Tongue (tissue), 1 donor: ENCODE measurements at regions not wholly inside any gene's neighbourhood (a gene's known extent, or its start where the extent isn't known, plus 50 kb on each side); places are given as distances from the start of the nearest gene placed in this dataset.

ENCODE experiments used
- DNase-seq: peaks from one replicate; pipeline ENCODE4 v3.0.0-alpha.2; 2015

DNA sequence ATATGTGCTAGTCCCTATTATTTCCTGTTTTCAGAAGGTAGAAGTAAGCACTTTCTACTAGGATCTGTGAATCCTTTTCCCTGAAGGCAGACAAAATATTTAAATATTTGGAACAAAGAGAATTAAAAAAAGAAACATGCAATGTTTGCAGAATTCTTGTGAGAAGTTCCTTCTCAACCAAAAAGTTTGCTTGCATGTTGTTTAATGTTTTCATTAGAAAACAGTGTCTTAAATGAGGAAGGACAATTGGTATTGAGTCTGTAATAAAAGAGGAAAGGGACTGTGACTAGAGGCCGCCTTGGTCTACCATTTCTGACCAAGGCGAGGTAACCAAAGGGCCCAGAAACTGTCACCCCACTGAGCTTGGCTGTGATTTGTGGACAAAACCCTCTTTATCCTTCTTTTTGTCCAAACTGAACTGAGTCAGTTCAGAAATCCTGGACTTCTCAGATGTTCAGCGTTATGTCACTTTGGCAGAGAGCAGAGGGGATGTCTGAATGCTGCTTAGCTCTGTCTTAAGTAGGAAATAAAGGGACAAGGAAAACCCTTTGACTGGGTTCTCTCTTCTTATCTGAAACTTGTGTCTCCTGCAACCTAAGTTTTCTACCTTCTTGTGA lies 129.8 kb upstream of the CPM start:
- peak; percentile 40 for DNase-seq

DNA sequence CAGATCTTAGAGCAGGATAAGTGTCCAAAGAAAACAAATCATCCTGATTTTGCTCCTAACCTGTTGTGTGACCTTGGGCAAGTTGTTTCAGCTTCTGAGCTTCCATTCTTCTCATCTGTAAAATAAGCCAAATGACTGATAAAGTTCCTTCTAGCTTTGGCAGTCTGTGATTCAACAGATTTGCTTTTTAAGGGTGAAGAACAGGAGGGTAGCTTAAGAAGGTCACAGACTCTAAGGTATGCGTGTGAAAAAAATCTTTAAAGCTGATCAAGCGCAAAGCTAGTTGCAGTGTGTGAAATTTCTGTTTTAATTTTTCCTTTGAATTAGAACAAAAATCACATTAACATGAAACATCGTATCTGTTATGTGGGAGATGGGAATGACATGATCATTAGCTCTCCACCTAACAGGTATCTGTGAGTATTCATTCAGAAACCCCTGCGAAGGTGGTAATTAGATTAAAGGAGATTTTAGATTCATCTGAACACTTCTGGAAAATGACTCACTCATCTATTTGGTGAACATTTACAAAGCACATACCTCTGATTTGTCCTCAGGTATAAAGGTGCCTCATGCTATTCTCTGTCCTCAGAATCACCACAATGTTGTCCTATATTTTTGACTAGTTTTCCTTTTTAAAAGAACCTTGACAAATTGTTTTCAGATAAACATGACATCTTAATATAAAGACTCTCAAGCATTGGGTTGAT lies 131.9 kb upstream of the CPM start:
- no peak for DNase-seq

DNA sequence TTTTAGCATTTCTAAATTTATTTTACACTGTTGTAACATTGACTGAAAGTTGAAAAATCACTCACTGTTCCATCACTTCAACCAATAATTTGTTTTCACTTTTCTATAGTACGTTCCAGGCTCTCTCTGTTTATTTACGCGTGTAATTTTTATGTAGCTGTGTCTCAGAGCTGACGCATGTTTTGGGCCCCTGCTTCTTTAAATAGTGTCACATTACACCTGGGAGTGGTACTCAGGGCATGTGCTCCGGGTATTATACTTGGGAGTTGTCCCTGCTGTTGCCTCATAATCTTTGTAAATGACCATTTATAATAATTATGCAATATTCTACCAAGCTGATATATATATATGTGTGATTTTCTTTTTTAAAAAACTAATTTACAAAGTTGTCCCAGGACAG lies 132.8 kb upstream of the CPM start:
- no peak for DNase-seq

DNA sequence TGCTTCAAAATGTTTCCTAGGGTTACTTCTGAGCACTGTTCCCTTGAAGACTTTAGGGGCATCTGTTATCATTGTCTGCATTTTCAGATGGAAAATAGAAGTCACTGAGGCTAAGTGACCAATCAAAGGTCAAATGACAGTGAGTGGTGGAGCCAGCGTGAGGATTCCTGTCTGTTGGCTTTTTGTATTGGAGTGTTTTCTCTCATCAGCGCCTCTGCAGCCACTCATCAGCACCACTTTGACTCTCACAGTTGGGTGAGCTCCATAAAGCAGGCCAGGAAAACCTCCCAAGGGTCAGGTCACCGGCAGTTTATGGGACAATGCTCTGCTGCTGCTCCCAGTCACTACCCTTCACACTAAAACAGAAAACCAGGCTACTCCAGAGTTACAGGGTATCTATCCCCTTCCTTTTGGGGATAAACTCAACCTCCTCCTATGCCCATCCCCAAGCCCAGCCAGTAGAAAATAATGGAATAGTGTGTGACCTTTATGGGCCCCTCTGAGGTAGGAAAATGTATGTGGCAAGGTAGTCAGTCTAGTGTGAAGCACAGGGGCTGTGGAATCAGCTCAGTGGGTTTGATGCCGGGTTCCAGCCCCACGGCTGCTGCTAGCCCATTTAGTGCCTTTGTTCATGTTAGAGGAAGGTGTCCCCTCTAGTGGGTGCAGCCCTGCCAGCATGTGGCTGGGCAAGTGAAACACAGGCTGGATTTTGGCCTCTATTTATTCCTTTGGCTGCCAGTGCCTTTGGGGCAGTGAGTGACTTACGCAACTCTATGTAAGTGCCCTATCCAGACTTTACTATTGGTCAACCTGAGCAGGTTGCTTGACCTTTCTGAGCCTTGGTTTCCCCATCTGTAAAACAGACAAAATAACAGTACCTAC lies 133.8 kb upstream of the CPM start:
- DNase-seq, result no peak

DNA sequence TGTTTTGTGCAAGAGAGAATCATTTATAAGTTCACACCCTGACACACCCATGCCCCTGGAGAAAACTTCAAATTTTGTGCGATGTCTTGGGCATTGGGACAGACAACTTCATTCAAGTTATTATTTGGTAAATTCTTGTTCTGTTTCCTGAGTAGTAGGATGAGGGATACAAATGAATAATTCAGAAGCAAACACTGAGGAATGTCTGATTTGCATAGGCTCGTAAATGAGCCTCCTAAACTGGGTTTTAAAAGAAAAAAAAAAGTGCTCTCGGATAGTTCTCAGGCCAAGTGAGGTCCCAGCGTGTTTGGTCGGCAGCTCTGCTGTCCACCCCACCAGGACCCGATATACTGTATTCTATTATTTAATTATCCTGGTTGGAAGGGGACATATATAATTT lies 134.7 kb upstream of the CPM start:
- no peak for DNase-seq

DNA sequence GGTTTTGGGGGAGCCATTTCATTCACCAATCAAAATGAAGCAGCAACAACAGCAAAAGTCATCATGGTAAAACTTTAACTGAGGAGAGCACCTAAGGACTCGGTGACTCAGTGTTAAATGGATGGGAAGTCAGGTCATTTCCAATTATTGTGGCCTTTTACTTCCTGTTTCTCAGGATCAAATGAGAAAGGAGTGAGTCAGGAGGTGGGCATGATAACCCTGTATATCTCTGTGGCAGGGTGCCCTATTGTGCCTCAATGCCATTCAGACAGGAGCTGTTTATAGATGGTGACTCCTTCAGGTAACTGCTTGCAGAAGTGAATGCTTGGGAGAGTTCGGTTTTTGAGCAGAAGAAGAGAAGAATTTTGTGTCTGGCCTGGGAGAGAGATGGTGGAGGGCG lies 135.5 kb upstream of the CPM start:
- no peak for DNase-seq

DNA sequence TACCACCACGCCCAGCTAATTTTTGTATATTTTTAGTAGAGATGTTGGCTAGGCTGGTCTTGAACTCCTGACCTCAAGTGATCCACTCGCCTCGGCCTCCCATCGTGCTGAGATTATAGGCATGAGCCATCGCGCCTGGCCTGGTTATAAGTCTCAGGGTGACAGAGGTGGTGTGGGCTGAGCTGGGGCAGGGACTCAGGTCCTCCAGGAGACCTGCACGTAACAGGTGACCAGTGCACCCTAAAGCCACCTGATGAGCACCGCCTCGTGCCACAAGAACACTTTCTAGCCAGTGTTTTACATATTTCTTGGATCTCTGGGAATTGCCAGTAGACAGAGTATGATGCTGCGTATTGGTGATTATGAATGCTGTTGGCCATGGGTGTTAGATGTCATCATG lies 136.5 kb upstream of the CPM start:
- no peak for DNase-seq

DNA sequence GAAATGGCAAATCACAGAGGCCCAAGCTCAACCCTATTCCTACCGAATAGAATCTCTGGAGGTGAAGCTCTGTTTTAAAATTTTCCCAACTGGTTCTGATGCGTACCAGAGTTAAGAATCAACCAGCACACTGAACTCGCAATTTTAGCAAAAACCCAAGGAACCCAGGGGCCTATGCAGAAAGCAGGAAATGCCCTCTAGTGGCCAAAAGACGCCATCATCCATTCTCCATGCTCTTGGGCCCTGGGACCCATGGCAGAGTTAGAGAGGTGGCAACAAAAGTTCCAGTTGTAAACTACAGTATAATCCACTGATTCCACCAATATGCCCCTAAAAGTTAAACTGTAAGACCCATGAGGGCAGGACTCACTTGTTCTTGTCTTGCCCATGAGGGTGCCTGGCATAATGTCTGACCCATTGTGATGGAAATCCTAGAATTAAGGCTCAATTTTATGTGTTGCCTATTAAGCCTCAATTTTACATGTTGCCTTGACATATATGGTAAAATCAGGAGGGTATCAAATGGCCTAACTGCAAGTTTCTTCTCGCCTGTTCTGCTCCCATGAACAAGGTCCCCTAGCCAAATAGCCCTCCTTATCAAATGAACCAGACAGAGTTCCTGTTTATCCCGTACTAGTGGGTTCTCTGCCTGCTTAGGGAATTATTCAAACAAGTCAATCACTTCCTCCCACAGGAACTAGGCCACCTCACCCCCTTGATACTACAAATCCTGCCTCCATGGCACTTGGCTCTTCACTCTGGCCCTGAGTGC lies 137.5 kb upstream of the CPM start:
- peak; percentile 84 for DNase-seq

DNA sequence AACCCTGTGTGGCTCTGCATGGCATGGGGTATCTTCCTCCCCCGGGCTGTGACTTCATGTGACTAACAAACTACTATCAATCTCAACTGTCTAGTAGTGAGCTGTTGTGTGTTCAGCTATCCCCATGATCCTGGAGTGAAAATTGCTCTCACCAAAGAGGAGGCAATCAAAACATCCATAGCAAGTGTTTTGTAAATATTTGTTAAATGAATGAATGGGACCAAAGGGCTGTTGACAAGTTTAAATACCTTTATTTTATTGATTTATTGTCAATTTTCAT lies 138.1 kb upstream of the CPM start:
- DNase-seq, result no peak

DNA sequence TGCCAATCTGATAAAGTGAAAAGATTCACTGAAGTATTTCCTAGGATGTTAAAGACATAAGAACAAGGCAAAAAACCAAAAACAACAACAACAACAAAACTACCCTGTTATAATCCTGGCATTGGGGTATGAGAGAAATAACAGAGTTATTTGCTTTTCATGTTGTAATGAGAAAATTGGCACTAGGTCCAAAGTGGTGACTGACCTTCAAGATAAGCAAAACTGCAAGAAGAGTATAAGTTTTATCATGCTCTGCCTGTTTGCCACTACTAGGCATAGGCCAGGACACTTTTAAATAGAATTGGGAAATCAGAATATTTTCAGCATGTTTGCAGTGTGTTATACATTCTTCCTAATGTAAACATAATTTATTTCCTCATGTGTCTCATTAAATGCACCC lies 140.1 kb upstream of the CPM start:
- DNase-seq, result no peak

DNA sequence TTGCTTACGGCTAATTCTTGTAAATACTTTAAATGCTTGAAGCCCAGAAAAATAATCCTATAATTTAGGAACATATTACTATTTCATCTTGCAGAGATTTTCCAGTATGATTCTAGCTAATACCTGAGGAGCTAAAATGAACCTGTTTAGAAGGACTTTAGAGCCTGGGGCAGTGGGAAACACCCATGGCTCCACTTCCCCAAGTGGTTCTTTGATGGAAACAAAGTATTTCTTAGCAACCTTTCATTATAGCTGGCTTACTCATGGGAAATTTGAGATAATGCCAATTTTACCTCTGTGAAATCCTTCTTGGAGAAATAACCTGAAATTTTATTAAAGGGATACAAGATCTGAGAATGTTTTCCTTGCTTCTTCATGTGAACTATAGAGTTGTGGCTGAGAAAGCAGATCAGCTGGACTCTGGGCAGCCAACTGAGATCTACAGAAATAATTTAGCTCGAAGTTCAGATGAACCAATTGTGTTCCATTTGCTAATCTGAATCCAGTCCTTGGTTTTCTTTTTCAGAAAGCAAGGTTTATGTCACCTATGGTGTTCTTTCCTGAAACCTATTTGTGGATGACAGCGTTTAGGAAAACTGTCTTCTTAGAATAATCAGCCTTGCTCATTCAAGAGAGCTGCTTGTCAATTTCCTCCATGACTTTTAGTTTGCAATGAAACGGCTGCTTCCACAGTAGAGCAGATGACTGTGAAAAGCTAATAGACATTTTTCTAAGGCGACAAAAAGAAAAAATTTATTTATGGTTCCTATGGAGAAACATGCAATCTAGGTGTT lies 141.8 kb upstream of the CPM start:
- DNase-seq, result no peak

DNA sequence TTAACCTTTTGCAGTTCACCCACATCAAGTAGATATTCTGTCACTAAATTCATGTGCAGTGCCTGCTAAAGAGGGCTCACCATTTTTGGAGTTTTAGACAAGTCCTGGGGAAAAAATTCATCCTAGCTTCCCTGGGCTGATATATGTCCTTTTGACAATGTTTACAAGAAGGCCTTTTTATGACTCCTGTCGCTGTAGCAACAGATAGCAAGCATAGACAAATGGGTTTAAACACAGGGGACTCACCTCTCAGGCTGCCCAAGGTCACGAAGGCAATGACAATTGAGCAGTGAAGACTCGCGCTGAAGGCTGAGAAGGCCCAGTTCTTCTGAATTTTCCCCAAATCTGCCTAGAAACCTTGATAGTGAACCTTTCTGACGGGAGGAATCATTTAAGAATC lies 150.7 kb upstream of the CPM start:
- DNase-seq, result no peak

DNA sequence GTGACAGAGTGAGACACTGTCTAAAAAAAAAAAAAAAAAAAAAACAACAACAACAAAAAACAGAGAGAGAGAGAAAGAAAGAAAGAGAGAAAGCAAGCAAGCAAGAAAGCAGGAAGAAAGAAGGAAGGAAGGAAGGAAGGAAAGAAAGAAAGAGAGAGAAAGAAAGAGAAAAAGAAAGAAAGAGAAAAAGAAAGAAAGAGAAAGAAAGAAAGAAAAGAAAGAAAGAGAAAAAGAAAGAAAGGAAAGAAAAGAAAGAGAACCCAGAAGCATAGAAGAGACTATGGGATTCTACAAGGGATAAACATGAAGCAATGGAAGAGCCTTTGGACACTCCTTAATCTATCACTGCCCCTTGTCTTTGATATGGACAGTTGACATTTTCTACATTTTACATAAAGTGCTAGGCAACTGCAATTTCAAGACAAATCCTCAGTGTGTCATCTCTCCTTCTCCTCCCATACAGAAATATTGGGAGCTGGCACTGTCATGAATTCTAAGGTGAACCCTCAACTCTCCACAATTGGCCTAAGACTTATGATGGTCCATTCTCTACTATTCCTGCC lies 151.9 kb upstream of the CPM start:
- no peak for DNase-seq

DNA sequence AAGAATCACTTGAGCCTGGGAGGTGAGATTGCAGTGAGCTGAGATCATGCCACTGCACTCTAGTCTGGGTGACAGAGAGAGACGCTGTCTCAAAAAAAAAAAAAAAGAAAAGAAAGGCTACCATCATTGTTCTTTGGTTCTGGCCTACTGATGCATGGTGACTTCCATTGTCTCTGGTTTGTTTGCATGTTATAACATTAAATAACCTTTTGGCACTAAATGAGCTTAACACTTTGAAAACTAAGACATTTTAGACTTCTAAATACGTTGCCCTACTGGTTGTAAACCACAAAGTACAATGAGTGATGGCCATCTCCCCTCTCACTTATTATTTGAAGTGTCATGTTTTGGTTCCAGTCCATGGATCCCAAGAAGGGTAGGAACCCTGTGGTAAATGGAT lies 152.9 kb upstream of the CPM start:
- DNase-seq, result no peak

DNA sequence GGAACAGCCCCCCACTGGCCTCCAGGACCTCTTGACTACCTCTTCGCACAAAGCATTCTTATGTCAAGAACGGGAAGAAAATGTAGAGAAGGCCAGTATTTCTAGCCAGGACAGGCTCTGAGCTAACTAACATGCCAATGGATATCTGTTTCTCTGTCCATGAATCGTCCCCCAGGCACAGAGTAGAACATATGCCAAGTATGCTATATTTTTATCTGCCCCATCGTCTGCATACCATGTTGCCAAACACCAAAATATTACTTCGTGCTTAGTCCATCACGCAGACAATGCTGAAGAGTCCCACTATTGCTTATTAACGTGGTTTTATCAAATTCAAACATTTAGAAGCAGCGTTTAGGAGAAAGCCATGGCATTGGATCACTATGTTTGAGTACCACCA lies 151.4 kb upstream of the CPSF6 start:
- DNase-seq, result no peak

DNA sequence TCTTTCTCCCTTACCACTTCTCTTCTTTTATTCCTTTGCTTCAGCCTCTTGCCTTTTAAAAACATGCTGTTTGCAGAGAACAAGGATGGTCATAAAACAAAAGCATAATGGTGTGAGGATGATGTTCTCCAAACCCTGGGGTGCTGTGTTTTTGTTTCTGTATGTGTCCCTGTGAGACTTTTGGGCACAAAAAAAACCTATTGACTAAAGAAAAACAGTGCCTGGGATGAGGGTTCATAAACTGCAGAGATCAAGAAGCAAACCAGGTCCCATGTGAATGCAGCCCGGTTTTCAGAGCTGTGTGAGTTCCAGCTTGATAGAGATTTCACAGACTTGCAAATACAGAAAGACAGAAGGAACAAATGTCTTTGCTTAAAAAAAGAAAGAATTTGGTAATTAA lies 148.6 kb upstream of the CPSF6 start:
- DNase-seq, result no peak

DNA sequence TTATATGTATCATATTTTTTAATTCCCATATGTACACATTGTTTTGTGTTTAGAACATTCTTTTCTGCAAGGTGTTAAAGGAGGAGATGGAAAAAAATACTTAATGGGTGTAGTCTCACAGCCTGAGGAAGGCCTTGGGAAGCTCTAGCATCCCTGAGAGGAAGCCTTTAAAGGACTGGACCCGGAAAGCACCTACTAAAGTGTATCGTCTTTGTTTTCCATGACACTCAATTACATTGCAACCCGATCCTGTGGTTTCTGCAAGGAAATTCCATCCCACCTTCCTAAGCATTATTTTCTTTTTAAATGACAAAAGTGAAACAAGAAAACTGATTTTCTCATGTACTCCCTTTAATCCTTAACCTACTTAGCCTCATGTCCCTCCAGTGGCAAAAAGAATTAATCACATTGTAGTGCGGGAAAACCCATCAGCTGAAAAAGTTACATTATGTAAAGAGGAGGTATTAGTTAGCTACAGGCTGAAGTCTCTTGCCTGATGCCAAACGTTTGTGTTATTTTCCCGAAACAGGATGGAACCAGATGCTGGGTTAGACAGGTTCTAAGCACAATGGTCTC lies 147.8 kb upstream of the CPSF6 start:
- DNase-seq, result no peak

DNA sequence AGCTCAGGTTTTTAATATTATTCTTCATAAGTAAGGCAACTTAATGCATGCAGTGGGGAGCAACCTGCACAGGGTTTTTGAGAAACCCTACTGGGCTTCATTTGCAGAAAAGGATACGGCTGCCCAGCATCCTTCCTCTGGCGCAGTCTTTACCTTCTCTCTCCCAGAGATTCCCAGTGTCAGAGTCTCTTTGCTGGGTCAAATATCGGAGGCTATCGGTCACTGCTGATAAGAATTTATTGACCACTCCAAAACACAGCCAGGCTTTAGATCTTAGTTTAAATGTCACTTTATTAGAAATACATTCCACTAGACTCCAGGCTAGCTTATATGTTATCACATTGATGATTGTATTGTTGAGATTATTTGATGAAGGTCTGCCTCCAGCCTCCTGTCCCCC lies 147.2 kb upstream of the CPSF6 start:
- DNase-seq, result no peak

DNA sequence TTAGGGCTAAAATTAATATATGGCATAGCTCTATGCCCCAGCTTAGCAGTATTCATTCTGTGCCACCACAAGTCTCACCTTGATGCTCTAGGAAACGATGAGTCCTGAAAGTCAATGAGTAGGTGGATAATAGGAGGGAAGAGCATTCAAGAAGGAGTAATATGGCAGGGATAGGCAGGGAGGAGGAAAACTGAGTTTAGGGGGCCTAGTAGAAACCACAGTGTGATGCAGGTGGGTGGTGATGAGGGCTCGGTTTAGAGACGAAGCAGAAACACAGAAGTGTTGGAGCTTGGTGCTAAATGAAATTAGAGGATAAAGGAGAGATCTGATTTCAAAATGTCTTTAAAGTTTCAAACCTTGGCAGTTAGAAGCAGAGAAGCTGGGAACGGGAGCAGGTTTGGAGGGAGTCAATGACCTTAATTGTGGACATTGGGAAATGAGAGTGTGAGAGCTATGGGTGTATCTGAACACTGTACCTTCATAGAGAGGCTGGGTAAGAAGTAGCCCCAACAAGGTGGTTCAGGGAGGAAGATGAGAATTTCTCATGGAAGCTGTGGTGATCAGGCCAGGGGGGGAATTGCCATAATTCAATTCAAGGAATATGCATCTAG lies 144.7 kb upstream of the CPSF6 start:
- no peak for DNase-seq

DNA sequence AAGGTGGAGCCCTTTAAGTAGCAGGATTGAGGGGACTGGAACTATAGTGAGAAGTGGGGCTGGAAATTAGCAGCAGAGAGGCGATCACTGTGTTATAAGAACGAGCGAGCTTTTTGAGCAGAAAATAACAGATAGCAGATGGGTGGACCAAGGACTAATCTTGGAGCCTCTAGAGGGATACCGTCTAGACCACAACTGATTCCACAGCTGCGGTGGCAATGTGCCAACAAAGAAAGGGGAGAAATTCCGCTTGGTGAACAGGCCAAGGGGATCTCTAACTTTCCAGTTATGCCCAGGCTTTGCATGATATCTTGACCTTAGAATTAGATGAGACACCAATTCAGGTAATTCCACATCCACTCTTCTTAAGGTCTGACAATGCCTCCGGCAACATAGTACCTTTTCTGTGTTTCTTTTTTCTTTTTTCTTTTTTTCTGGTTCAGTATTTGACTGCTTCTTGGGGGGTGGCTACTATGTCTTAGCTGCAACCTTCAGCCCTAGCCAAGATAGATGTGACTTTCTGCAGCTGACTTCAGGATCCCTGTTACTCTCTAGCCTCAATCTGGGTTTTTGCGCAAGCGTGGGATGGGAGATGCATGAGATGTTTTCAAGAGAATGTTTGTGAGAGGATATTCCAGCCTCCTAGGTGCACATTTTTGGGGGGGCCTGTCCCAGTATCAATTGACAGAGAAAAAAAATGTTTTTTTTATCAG lies 143.4 kb upstream of the CPSF6 start:
- DNase-seq, result peak; percentile 65
